ENCODE measurements at regions not wholly inside any gene's neighbourhood (a gene's known extent, or its start where the extent isn't known, plus 50 kb on each side); places are given as distances from the start of the nearest gene placed in this dataset.
A peak's percentile ranks its signal among the peaks of the same experiment; 100 is the strongest.

GRCh38 chr5:173524136-173524535, 92.3 kb downstream of the BOD1 start:
- no peak for DNase-seq

GRCh38 chr5:173523388-173523787, 93.1 kb downstream of the BOD1 start:
- DNase-seq = no peak

GRCh38 chr5:173522518-173522917, 93.9 kb downstream of the BOD1 start:
- no peak for DNase-seq

GRCh38 chr5:173518856-173519255, 97.6 kb downstream of the BOD1 start:
- DNase-seq = no peak

- no peak for DNase-seq
These were observed 98.8 kb downstream of the BOD1 start for GRCh38 chr5:173517648-173518047.

GRCh38 chr5:173515526-173515925, 100.9 kb downstream of the BOD1 start:
- DNase-seq = no peak

DNA sequence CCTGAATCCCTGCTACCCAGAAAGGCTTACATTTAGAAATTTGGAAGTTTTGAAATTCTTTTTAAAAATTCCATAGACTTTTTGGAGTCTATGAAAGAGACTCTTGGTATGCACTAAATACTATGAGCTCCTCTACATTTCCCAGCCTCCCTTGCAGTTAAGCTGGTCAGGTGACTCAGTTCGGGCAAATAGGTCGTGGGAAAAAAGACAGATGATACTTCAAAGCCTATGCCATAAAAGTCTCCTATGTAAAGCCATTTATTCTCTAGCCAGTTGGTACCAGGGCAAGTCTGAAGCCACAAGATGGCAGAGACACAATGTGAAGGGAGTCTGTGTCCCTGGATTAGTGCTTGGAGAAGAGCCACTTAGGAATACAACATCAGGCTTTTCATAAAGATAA, 101.8 kb downstream of the BOD1 start:
- no peak for DNase-seq

- DNase-seq = no peak
These were observed 102.9 kb downstream of the BOD1 start for GRCh38 chr5:173513521-173513991.

DNA sequence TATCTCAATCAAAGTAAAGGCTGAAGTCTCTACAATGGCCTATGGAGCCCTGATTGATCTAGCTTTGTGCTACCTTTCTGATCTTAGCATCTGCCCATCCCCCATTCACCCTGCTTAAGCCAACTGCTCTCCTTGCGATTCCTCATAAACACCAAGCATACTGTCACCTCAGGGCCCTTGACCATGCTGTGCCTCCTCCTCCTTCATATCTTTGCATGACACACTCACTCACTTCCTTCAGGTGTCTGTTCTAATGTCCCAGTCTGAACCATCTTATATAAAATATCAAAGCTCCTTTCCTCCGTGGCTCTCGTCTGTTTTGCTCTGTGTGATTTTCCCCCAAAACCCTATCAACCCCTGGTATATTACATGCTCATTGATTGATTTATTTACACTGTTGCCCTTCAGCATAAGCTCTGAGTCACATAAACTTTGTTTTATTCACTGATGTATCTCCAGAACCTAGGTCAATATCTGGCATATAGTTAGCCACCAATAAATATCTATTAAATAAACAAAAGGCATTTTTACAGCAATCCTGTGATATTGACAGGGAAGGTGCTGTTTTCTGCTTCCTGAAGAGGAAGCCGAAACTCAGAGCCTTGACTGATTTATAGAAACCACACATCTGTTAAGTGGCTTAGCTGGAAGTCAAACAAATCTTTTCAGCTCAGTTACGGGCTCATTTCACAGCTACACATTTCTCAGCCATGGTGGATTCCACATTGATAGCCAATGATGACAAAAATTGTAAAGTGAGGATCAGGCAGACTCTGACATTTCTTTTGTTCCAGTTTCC, 103.6 kb downstream of the BOD1 start:
- no peak for DNase-seq

- no peak for DNase-seq
These were observed 107.4 kb downstream of the BOD1 start for GRCh38 chr5:173509060-173509459.

GRCh38 chr5:173507171-173507570, 109.3 kb downstream of the BOD1 start:
- DNase-seq = no peak

DNA sequence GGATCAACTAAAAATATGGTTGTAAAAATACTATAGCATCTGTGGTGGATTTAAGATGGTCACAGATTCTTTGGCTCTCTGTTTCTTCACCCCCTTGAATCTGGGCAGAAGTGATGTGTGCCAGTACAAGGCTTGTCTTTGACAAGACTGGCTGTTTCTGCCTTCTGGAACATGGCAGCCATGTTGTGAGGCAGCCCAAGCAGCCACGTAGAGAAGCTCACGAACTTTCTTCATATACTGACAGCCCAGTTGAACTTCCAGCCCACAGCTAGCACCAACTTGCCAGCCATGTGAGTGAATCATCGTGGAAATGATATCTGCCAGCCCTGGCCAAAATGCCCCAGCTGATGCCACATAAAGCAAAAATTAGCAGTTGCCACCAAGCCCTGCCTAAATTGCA, 110.8 kb downstream of the BOD1 start:
- DNase-seq = no peak

DNA sequence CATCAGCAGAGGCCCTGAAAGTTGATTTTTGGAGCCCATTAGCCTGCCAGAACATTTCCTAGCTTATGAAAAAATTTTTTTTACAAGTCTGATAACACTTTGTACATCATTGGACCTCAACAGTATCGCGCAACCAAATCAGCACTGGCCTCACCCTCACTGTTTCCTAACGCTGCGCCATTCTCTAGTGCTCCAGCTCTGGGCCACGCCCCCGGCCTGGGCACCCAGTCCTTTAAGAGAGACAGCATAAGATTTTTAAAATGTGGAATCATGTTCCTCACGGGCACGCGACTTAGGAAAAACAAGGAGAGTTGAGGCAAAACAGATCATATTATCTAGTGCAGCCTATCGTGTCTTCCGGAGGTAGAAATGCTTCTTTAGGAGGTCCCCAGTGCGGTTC, 114.5 kb downstream of the BOD1 start:
- no peak for DNase-seq

- no peak for DNase-seq
These were observed 115.2 kb downstream of the BOD1 start for GRCh38 chr5:173501271-173501670.

GRCh38 chr5:173500213-173500560, 116.3 kb downstream of the BOD1 start:
- DNase-seq = no peak

- DNase-seq = peak; percentile 43
These were observed 116.8 kb downstream of the BOD1 start for GRCh38 chr5:173499471-173500212.

DNA sequence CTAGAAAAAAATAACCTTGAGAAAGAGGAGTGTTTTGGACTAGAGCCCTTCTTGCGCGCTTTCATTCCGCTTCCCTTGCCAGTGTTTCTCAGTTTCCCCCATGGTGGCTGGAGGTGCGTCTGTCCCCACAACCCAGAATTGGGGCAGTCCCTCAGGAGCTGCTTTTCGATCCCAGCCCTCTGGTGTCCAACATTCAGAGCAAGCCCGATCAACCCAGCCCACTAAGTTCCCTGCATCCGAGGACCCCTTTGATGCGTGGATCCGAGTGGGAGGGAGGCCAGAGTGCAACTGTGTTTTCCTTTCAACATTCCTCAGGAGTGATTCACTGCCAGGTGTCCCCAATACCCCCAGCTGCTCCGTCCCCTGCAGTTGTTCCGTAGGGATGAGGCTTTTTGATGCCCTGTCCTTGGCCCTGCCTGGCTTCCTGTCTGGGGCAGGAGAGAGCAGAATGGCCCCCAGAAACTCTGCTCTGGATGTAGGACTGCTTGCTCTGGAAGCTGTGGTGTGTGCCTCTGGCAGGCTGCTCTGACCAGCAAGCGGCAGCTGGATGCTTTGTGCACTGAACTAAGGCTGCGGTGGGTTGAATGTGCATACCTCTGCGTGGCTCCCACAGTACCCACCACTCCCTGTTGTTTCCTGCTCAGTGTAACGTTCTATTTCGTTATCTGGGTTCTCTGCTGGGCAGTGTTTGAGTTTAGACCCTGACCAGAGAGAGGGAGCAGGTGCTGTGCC, 117.5 kb downstream of the BOD1 start:
- DNase-seq = peak; percentile 74

- DNase-seq = peak; percentile 63
These were observed 118.2 kb downstream of the BOD1 start for GRCh38 chr5:173498286-173498685.

DNA sequence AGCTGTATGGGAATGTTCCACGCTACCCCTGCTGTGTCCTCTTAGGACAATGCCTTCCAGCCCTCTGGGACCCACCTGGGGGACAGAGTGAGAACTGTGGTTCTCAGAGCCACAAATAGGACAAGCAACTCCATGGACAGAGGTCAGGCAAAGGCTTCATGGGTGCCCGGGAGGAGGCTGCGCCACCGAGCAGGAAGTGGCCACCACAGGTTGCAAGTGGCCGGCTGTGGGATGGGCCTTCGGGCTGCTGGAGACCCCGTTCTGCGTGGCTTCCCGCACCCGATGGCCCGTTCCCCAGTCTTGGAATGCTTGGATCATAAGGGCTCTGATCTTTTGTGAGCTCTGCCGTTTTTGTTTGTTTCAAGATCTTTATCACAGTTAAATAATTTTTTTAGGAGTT, 118.8 kb downstream of the BOD1 start:
- peak; percentile 42 for DNase-seq

- DNase-seq = peak; percentile 27
These were observed 119.6 kb downstream of the BOD1 start for GRCh38 chr5:173496883-173497255.

- peak; percentile 38 for DNase-seq
These were observed 120.1 kb downstream of the BOD1 start for GRCh38 chr5:173496129-173496882.

GRCh38 chr5:173495225-173495904, 121.1 kb downstream of the BOD1 start:
- peak; percentile 7 for DNase-seq
